ENCODE measurements at regions not wholly inside any gene's neighbourhood (a gene's known extent, or its start where the extent isn't known, plus 50 kb on each side); places are given as distances from the start of the nearest gene placed in this dataset.

DNA sequence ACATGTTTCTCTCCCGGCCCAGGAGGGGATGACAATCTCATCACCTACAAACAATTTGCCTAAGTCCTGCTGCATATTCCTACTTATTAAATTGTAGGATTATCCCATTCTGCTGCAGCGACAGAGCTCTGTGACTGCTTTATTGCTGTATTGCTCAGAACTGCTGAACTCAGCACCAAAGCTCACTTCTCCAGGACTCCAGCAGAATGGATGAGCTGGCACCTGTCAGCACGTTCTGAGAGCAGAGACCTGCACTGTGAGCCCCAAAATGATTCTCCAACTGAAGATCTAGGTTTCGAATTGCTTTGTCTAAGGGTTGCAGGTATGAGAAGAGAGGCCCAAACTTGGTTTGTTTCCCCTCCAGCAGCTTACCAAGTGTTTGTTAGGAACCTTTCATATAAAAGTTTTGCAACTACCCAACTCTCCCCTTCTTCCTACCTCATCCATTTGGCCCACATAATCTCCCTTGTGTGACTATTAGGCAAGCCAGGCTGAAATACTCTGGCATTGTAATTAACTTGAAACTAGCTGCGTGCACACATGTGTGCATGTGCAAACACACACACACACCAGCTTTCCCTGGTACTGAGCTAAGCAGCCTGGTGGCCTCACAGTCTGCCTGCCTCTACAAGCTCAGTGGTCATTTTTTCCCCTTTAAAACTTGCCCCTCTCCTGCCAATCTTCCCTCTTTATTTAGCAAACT lies 161.4 kb upstream of the CAMK1G start:
- no peaks in the 10 kb centered on the region for H3K27me3 ChIP-seq (ENCODE audit: control insufficient read depth, insufficient read depth, low read length)
- TF ChIP-seq POLR2AphosphoS5 (IDR thresholded peaks at IDR 0.05; ENCODE audit: low read depth, low read length) (no peak), SIN3A (IDR thresholded peaks at IDR 0.05; ENCODE audit: borderline replicate concordance, insufficient read depth, low read depth, low read length) (no peak), TCF7L2 (IDR thresholded peaks at IDR 0.05; ENCODE audit: low read depth, low read length) (no peak)
- TF ChIP-seq, protein P1, sequence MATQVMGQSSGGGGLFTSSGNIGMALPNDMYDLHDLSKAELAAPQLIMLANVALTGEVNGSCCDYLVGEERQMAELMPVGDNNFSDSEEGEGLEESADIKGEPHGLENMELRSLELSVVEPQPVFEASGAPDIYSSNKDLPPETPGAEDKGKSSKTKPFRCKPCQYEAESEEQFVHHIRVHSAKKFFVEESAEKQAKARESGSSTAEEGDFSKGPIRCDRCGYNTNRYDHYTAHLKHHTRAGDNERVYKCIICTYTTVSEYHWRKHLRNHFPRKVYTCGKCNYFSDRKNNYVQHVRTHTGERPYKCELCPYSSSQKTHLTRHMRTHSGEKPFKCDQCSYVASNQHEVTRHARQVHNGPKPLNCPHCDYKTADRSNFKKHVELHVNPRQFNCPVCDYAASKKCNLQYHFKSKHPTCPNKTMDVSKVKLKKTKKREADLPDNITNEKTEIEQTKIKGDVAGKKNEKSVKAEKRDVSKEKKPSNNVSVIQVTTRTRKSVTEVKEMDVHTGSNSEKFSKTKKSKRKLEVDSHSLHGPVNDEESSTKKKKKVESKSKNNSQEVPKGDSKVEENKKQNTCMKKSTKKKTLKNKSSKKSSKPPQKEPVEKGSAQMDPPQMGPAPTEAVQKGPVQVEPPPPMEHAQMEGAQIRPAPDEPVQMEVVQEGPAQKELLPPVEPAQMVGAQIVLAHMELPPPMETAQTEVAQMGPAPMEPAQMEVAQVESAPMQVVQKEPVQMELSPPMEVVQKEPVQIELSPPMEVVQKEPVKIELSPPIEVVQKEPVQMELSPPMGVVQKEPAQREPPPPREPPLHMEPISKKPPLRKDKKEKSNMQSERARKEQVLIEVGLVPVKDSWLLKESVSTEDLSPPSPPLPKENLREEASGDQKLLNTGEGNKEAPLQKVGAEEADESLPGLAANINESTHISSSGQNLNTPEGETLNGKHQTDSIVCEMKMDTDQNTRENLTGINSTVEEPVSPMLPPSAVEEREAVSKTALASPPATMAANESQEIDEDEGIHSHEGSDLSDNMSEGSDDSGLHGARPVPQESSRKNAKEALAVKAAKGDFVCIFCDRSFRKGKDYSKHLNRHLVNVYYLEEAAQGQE (IDR thresholded peaks at IDR 0.05; ENCODE audit: insufficient read depth in 1 of 2, low read depth in 2 of 2, low read length in 1 of 2) = no peak
- TF ChIP-seq, protein P2, sequence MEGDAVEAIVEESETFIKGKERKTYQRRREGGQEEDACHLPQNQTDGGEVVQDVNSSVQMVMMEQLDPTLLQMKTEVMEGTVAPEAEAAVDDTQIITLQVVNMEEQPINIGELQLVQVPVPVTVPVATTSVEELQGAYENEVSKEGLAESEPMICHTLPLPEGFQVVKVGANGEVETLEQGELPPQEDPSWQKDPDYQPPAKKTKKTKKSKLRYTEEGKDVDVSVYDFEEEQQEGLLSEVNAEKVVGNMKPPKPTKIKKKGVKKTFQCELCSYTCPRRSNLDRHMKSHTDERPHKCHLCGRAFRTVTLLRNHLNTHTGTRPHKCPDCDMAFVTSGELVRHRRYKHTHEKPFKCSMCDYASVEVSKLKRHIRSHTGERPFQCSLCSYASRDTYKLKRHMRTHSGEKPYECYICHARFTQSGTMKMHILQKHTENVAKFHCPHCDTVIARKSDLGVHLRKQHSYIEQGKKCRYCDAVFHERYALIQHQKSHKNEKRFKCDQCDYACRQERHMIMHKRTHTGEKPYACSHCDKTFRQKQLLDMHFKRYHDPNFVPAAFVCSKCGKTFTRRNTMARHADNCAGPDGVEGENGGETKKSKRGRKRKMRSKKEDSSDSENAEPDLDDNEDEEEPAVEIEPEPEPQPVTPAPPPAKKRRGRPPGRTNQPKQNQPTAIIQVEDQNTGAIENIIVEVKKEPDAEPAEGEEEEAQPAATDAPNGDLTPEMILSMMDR (IDR thresholded peaks at IDR 0.05) = no peak
- no peak overlapping the region for H3K4me3 ChIP-seq (ENCODE audit: low read depth in 2 of 2, low read length in 2 of 2)
- no peak for DNase-seq (ENCODE audit: low read depth, low spot score)
- no peaks in the 10 kb centered on the region for H3K36me3 ChIP-seq (ENCODE audit: control insufficient read depth, insufficient read depth, low read length)
- no peaks in the 10 kb centered on the region for H3K4me1 ChIP-seq (ENCODE audit: control insufficient read depth, insufficient read depth, low read length)
- no peak overlapping the region for H3K27ac ChIP-seq (ENCODE audit: low read length)
- no peak for ATAC-seq
- intact Hi-C loops (cut with micrococcal nuclease; ENCODE audit: unreplicated experiment) (no loop called here), in situ Hi-C loops (cut with HindIII; ENCODE audit: low pct_unique_long_range_greater_than_20kb, low sequenced_read_pairs) (no loop called here)
- POLR2A ChIA-PET = no interaction called here
- CTCF ChIA-PET = no interaction called here
- no peaks in the 10 kb centered on the region for H3K9me3 ChIP-seq (ENCODE audit: control insufficient read depth, insufficient read depth, low read depth, low read length)
- no TSS peak for BruUV-seq (replicated peaks)

DNA sequence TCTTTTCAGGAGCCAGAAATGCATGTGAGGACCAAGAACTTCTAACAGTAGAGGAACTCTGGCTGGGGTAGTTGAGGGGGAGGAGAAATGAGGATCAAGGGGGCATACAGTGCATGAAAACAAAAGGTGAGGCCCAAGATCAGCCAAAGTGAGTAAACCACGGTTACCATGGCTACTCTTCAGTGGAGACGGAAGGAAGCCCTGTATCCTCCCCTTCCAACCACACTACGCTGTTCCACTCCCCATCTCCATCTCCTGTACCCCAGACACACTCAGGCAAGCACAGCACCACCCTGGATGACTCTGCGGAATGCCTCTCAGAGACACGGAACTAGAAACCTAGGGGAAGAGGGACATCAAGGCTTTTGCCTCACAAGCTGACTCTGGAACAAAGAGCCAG lies 157.6 kb upstream of the CAMK1G start:
- intact Hi-C loops (cut with micrococcal nuclease; ENCODE audit: unreplicated experiment) = no loop called here
- DNase-seq (ENCODE audit: low read depth, low spot score) (no peak), ATAC-seq (no peak)
- in situ Hi-C loops (cut with HindIII; ENCODE audit: low pct_unique_long_range_greater_than_20kb, low sequenced_read_pairs) = no loop called here
- no peaks in the 10 kb centered on the region for H3K36me3 ChIP-seq (ENCODE audit: control insufficient read depth, insufficient read depth, low read length)
- no peaks in the 10 kb centered on the region for H3K27me3 ChIP-seq (ENCODE audit: control insufficient read depth, insufficient read depth, low read length)
- BruUV-seq (replicated peaks) = no TSS peak
- H3K4me1 ChIP-seq (ENCODE audit: control insufficient read depth, insufficient read depth, low read length) = no peaks in the 10 kb centered on the region
- TF ChIP-seq SIN3A (IDR thresholded peaks at IDR 0.05; ENCODE audit: borderline replicate concordance, insufficient read depth, low read depth, low read length) = no peak
- TF ChIP-seq TCF7L2 (IDR thresholded peaks at IDR 0.05; ENCODE audit: low read depth, low read length) = no peak
- TF ChIP-seq, protein P1 (IDR thresholded peaks at IDR 0.05; ENCODE audit: insufficient read depth in 1 of 2, low read depth in 2 of 2, low read length in 1 of 2) = no peak
- TF ChIP-seq POLR2AphosphoS5 (IDR thresholded peaks at IDR 0.05; ENCODE audit: low read depth, low read length) = no peak
- TF ChIP-seq, protein P2 (IDR thresholded peaks at IDR 0.05) = no peak
- H3K27ac ChIP-seq (ENCODE audit: low read length) = no peak overlapping the region
- POLR2A ChIA-PET = no interaction called here
- H3K4me3 ChIP-seq (ENCODE audit: low read depth in 2 of 2, low read length in 2 of 2) = no peak overlapping the region
- CTCF ChIA-PET = no interaction called here
- no peaks in the 10 kb centered on the region for H3K9me3 ChIP-seq (ENCODE audit: control insufficient read depth, insufficient read depth, low read depth, low read length)
